Motor neuron (in vitro differentiated cells): ENCODE measurements at regions not wholly inside any gene's neighbourhood (a gene's known extent, or its start where the extent isn't known, plus 50 kb on each side); places are given as distances from the start of the nearest gene placed in this dataset.

Experiments used
- ATAC-seq, 8 experiments: fragments of 200-7000 bp; cut with Tn5 transposase; replicated peaks in 6 of 8; 2 replicates each; pipeline ENCODE4 v1.8.0; 2021; ENCODE audit warnings: mild to moderate bottlenecking in 8 of 8, moderate library complexity in 8 of 8
- H3K27ac ChIP-seq, 2 donors: fragments of 250-450 bp; sonication (Bioruptor Pico); 2 replicates each; pipeline ENCODE4 v1.9.0; 2021; ENCODE audit warnings: antibody characterized with exemption in 2 of 2, mild to moderate bottlenecking in 2 of 2, moderate library complexity in 1 of 2
- H3K4me1 ChIP-seq, 2 donors: fragments of 250-450 bp; sonication (Bioruptor Pico); replicated peaks in 1 of 2; 2 replicates each; pipeline ENCODE4 v1.6.1; 2021; ENCODE audit warnings: antibody characterized with exemption in 2 of 2, mild to moderate bottlenecking in 2 of 2, moderate library complexity in 1 of 2
- H3K4me3 ChIP-seq, 5 donors: fragments of 250-450 bp; sonication (Bioruptor Pico); 2 replicates each; pipeline ENCODE4 v1.9.0; 2021; ENCODE audit warnings: antibody characterized with exemption in 5 of 5, mild to moderate bottlenecking in 5 of 5, moderate library complexity in 4 of 5
- WGBS, 10 experiments: fragments of 450-650 bp; shearing (Covaris generic); methylation state at CpG; one replicate each; pipeline ENCODE4 v1.0.0; 2022; 5-methylcytosine and 5-hydroxymethylcytosine counted together
- in situ Hi-C, 9 experiments: fragments of 400-800 bp; cut with MboI; loops; one replicate each; pipeline ENCODE4 v1.15.0; 2021; ENCODE audit warnings: low sequenced_read_pairs in 9 of 9, low pct_unique_long_range_greater_than_20kb in 2 of 9; ENCODE audit not compliant: unreplicated experiment in 9 of 9

DNA sequence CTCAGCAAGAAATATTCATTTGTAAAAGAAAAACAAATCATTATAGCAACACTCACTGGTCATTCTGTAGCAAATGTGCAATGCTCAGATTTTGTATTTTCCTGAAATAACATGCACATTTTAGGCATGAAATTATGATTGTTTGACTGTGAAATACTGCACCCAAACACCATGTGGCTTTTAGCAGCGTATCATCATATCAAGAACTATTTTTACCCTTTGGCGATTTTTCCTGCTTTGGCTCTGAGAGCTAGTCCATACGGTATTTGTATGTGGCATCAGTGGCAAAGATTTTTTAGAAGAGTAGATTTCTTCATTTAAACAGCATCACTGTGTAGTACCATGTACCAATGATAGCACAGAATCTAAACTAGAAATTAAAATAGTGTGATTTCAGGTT, 493.1 kb downstream of the NR4A2 start:
- ATAC-seq: peak in 1 of 8 experiments; percentile 72
- Histone ChIP-seq H3K27ac (no peak overlapping the region), H3K4me3 (no peak overlapping the region), H3K4me1 (peaks cover 0 to 2% of the 10 kb centered on the region in 2 donors)
- WGBS, 10 experiments: 0 to 100% (median 90%) methylated on average over 1 to 3 of the region's 3 CpGs; no CpG with 5 or more reads in 1 of the 10 experiments
- in situ Hi-C loops: no loop called here

DNA sequence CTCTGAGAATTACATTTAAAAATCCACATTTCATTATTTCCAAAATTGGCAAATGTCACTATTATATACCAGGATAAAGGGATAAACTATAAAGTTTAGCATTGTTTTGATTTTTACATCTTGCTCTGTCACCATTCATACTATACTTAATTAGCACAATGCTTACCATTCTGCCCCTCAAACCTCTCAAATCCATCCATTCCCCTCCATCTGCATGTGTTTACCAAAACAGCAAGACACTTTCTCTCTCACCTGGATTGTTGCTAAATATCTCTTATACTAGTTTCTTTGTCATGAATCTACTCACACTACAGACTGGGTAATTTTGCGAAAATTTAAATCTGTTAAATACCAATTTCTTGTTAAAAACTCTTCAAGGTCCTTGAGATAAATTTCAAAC, 496.1 kb downstream of the NR4A2 start:
- no peak overlapping the region for H3K27ac ChIP-seq
- ATAC-seq: no peak
- no peaks in the 10 kb centered on the region for H3K4me1 ChIP-seq
- in situ Hi-C loops: no loop called here
- H3K4me3 ChIP-seq: no peak overlapping the region
- WGBS, 10 experiments: 0 to 100% (median 90%) methylated on average over 1 of the region's 1 CpG; no CpG with 5 or more reads in 3 of the 10 experiments

DNA sequence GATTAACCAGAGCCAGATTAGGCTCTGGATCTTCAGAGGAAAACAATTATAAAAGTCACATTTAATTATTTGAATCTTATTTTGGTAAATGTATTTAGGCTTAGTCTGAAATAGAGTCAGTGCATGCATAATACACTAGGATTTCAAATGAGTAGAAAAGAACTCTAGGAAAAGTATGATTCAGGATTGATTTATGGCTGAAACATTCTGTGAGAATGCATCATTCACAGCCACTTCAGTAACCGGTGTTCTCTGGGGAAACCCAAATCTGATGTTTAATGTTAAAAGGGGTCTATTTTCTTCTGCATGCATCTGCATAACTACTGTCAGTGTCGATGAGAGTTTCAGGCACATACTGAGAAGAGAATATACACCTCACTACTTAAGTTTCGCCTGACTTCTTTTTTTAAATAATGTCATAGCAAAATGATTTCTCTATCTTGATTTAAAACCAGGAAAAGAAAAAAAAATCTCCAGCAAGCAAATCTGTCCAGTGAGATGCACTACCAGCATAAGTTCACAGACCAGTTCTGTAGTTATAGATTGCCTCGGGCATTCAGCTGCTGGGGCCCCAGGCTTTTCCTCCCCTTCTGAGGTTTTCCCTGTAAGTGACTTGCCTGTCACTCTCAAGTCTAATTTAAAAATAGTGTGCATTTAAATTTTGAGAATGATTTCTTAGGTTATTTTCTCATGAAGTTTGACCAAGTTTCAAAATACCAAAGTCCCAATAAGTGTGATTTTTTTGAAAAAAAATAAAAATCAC, 501.5 kb downstream of the NR4A2 start:
- WGBS, 10 experiments: 6 to 82% (median 29%) methylated on average over 2 to 4 of the region's 4 CpGs
- ATAC-seq: peak in 1 of 8 experiments; percentile 64
- in situ Hi-C loops: no loop called here
- no peak overlapping the region for H3K27ac ChIP-seq
- peaks cover 0 to 9% of the 10 kb centered on the region in 2 donors for H3K4me1 ChIP-seq
- no peak overlapping the region for H3K4me3 ChIP-seq

DNA sequence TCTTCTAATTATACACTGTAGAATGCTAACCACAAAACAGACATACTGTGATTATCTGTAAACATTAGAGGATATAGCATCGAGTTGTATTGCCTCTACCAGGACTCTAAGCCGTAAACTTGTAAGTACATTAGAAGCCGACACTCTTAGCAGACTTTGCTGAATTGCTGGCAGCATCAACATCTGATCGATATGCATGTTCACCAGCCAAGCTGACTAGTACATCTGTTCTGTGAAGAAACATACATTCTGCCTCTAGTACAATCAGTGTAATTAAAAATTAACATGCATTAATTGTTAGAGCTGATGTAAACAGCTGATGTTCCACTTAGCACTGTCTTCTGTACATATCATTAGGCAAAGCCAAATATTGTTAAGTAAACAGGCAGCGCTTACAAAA, 502.2 kb downstream of the NR4A2 start:
- 28 to 100% (median 85%) methylated on average over 1 to 5 of the region's 5 CpGs; no CpG with 5 or more reads in 1 of the 10 experiments for WGBS, 10 experiments
- no peak for ATAC-seq
- peaks cover 0 to 9% of the 10 kb centered on the region in 2 donors for H3K4me1 ChIP-seq
- no peak overlapping the region for H3K27ac ChIP-seq
- no peak overlapping the region for H3K4me3 ChIP-seq
- in situ Hi-C loops: no loop called here

DNA sequence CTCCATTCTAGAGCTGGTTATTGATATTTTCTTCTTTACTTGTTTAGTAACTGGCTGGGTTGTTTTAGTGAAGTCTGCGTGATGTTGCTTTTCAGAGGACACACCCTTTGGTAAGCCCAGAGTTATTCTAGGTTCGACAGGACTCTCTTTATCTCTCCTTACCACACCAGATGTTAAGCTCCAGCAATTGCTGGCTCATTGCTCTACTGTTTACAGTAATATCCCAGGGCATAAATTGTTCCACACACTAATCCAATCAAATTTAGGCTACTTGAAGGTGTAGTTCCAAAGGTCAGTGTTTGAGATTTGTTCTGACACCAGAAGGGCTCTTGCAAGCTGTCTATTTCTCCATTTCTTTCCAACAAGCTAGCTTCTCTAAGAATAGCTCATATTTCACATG, 506.6 kb downstream of the NR4A2 start:
- H3K4me1 ChIP-seq: peaks cover 0 to 6% of the 10 kb centered on the region in 2 donors
- in situ Hi-C loops: no loop called here
- 7 to 100% (median 70%) methylated on average over 1 to 2 of the region's 2 CpGs; no CpG with 5 or more reads in 3 of the 10 experiments for WGBS, 10 experiments
- no peak overlapping the region for H3K27ac ChIP-seq
- ATAC-seq: peak in 2 of 8 experiments; percentile 23 to 25
- H3K4me3 ChIP-seq: no peak overlapping the region

DNA sequence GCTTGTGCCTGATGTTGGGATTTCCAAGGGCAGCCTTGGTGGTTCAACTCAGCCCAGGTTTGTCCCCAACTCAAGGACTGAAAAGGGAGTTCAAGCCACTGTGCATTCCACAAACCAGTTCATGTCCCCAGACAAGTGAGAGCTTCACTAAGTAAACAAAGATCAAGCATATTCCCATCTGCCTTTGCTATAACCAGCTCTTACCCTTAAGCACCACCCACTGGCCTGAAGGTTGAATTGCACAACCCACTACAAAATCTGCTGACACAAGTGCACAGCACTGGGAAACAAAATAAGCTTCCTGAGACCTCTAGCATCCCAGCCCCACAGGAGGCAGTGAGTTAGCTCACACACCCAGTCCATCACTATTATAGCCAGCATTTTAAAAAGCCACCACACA, 516.7 kb downstream of the NR4A2 start:
- in situ Hi-C loops: no loop called here
- H3K4me1 ChIP-seq: no peaks in the 10 kb centered on the region
- peak in 3 of 8 experiments; percentile 47 to 78 (median 51) for ATAC-seq
- no peak overlapping the region for H3K4me3 ChIP-seq
- no peak overlapping the region for H3K27ac ChIP-seq

DNA sequence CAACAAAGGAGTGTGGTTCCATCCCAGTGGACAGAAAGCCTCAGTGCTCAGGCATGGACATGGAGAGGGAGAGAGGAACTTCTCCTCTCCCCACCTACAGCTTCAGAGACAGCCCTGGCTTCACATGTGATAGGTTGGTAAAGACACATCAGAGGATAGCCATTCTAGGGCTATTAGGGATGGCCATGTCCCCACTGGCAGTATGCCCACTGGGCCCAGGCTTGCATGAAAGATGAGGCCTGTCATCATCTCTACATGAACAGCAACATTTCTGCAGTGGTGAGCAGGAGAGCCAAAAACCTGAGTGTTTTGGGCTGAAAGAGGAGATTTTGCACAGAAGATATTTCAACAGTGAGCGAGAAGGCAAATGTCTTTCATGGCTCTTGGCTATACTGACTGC, 517.2 kb downstream of the NR4A2 start:
- ATAC-seq: no peak
- 17 to 100% (median 100%) methylated on average over 1 of the region's 1 CpG; no CpG with 5 or more reads in 7 of the 10 experiments for WGBS, 10 experiments
- Histone ChIP-seq H3K27ac (no peak overlapping the region), H3K4me3 (no peak overlapping the region), H3K4me1 (no peaks in the 10 kb centered on the region)
- in situ Hi-C loops: no loop called here

DNA sequence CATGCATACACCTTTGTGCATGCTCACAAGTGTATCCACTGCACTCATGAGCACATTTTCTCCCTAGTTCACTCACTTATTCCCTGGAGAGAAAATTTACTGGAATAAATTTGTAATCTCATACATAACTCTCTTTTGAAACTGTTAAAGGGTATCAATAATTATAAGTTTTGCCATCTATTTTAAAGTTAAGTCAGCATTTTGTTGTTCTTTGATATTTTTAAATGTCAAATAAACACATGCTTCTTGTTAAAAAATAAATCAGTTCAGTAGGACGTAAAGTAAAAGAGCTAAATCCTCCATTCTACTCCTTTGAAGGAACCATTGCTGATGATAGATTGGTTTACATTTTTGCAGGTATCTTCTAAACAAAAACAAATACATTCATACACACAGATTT, 522.1 kb downstream of the NR4A2 start:
- WGBS, 10 experiments: 0 to 100% (median 80%) methylated on average over 1 of the region's 1 CpG; no CpG with 5 or more reads in 3 of the 10 experiments
- ATAC-seq: no peak
- H3K4me1 ChIP-seq: no peaks in the 10 kb centered on the region

DNA sequence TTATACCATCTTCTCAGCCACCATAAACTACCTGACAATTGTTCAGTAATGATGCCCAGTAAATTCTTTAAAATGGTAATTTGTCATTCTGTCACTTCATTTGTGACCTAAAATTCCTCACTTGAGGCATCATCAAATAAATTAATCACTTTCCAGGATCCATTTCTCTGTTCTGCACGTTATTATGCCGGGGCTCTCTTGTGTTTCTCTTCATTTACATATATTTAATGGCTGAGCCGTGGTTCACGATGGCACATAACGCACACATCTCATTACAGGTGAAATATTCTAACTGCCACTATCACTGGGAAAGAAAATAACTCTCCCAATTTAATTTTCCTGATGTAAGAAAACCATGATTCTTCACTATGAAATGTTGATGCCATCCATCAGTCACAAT, 529.6 kb downstream of the NR4A2 start:
- Histone ChIP-seq H3K27ac (no peak overlapping the region), H3K4me1 (peaks cover 0 to 14% of the 10 kb centered on the region in 2 donors), H3K4me3 (no peak overlapping the region)
- in situ Hi-C loops: no loop called here
- WGBS, 10 experiments: 5 to 100% (median 40%) methylated on average over 1 to 5 of the region's 5 CpGs; no CpG with 5 or more reads in 2 of the 10 experiments
- peak in 2 of 8 experiments; percentile 45 to 63 for ATAC-seq

More for the DNA sequence above, 522.1 kb downstream of the NR4A2 start:
- in situ Hi-C loops: no loop called here
- no peak overlapping the region for H3K4me3 ChIP-seq
- no peak overlapping the region for H3K27ac ChIP-seq

DNA sequence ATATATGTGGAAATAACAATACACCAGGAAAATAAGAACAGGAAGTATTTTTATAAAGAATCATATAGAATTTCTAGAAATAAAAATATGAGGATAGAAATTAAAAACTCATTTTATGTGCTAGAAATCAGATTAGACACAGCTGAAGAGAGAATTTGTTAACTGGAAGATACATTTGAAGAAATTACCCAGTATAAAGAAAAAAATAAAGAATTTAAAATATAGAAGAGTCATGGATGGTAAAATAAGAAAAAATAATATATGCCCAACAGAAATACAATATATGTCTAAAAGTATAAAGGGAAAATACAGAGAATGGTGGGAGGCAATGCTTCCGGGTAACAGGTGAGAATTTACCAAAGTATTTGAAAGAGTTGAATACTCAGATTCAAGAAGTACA, 539.9 kb downstream of the NR4A2 start:
- ATAC-seq: no peak
- Histone ChIP-seq H3K4me3 (no peak overlapping the region), H3K27ac (no peak overlapping the region), H3K4me1 (no peaks in the 10 kb centered on the region)
- 16 to 100% (median 90%) methylated on average over 1 of the region's 1 CpG; no CpG with 5 or more reads in 2 of the 10 experiments for WGBS, 10 experiments
- in situ Hi-C loops: no loop called here

DNA sequence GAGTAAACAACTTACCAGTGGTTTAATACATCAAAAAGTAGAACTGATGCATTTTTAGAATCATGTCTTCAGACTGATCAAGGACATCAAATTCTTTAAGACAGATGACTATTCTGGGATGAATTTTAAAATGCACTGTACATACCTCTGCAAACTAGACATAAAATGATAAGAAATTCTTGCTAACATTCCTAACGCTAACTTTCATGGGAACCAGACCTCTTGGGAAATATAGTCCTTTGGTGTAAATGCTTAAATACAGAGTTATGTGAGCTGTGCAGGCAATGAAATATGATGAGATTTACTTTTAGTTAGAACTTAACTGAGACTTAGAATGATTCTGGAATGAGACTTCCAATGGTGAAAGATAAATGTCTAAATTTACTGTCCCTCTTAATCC, 562.0 kb downstream of the NR4A2 start:
- WGBS, 10 experiments: 11 to 100% (median 80%) methylated on average over 1 of the region's 1 CpG; no CpG with 5 or more reads in 3 of the 10 experiments
- Histone ChIP-seq H3K27ac (no peak overlapping the region), H3K4me3 (no peak overlapping the region), H3K4me1 (no peaks in the 10 kb centered on the region)
- no peak for ATAC-seq
- in situ Hi-C loops: no loop called here

DNA sequence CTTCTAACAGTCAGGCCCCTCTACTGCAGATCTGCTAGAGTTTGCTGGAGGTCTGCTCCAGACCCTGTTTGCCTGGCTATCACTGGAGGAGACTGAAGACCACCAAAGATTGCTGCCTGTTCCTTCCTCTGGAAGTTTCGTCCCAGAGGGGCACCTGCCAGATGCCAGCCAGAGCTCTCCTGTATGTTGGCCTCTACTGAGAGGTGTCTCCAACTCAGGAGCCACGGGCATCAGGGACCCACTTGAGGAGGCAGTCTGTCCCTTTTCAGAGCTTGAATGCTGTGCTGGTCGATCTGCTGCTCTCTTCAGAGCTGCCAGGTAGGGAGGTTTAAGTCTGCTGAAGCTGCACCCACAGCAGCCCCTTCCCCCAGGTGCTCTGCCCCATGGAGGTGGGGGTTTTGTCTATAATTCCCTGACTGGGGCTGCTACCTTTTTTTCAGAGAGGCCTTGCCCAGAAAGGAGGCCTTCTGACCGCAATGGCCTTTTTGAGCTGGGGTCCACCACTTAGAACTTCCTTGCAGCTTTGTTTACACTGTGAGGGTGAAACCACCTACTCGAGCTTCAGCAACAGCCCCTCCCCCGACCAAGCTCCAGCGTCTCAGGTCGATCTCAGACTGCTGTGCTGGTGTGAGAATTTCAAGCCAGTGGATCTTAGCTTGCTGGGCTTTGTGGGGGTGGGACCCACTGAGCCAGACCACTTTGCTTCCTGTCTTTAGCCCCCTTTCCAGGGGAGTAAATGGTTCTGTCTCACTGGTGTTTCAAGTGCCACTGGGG, 566.0 kb downstream of the NR4A2 start:
- 0 to 100% (median 80%) methylated on average over 1 to 6 of the region's 8 CpGs; no CpG with 5 or more reads in 3 of the 10 experiments for WGBS, 10 experiments
- in situ Hi-C loops: no loop called here
- Histone ChIP-seq H3K27ac (no peak overlapping the region), H3K4me3 (no peak overlapping the region), H3K4me1 (no peaks in the 10 kb centered on the region)
- ATAC-seq: no peak

DNA sequence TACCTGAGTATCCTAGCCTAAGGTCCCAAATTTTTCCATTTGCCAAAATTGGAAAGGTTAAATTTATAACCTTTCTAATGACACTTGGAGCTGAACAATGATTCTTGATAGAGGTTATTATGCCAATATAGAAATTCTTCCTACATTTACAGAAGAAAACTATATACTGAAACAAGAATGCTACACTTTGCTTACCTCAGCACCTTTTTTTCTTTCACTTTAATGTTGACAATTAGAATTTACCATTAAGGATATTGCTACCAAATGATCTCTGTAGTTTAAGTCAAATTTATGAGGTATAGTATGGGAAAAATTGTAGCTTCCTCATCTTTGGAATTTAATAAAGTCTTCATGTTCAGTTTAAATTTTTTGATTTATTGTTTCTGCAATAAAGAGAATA, 577.0 kb downstream of the NR4A2 start:
- ATAC-seq: no peak
- in situ Hi-C loops: no loop called here

More for the DNA sequence above, 577.0 kb downstream of the NR4A2 start:
- Histone ChIP-seq H3K4me1 (no peaks in the 10 kb centered on the region), H3K27ac (no peak overlapping the region), H3K4me3 (no peak overlapping the region)
